Liver (tissue), 8 donors: ENCODE measurements at regions not wholly inside any gene's neighbourhood (a gene's known extent, or its start where the extent isn't known, plus 50 kb on each side); places are given as distances from the start of the nearest gene placed in this dataset.

Experiments used
- DNase-seq: peaks from one replicate; pipeline ENCODE4 v3.0.0-alpha.2; 2017; ENCODE audit warnings: low spot score
- H3K27ac ChIP-seq, 2 donors: one replicate each; pipeline ENCODE4 v1.7.0; 2013; ENCODE audit warnings: inconsistent platforms in 2 of 2, low read length in 2 of 2, control low read depth in 1 of 2, low read depth in 1 of 2, mild to moderate bottlenecking in 1 of 2
- H3K27me3 ChIP-seq, 4 donors: one replicate each; pipeline versions ENCODE4 v1.6.1 to v1.7.0; 2013; ENCODE audit warnings: low read length in 3 of 4, inconsistent platforms in 1 of 4, mild to moderate bottlenecking in 1 of 4, moderate library complexity in 1 of 4; ENCODE audit not compliant: control insufficient read depth in 4 of 4, insufficient read depth in 4 of 4
- H3K36me3 ChIP-seq, 4 donors: one replicate each; pipeline versions ENCODE4 v1.6.1 to v1.7.0; 2013; ENCODE audit warnings: low read length in 3 of 4, mild to moderate bottlenecking in 3 of 4, low read depth in 1 of 4, moderate library complexity in 1 of 4; ENCODE audit not compliant: control insufficient read depth in 4 of 4, insufficient read depth in 3 of 4
- H3K4me1 ChIP-seq, 4 donors: one replicate each; pipeline versions ENCODE4 v1.6.1 to v1.7.0; 2013; ENCODE audit warnings: low read length in 3 of 4, mild to moderate bottlenecking in 3 of 4, moderate library complexity in 1 of 4; ENCODE audit not compliant: control insufficient read depth in 4 of 4, insufficient read depth in 4 of 4
- H3K4me3 ChIP-seq, 3 donors: one replicate each; pipeline versions ENCODE4 v1.6.1 to v1.7.0; 2013; ENCODE audit warnings: low read length in 3 of 3, control low read depth in 1 of 3, low read depth in 1 of 3, mild to moderate bottlenecking in 1 of 3
- H3K9ac ChIP-seq, 2 donors: one replicate each; pipeline ENCODE4 v1.7.0; 2013; ENCODE audit warnings: low read length in 2 of 2, mild to moderate bottlenecking in 2 of 2, moderate library complexity in 2 of 2, control low read depth in 1 of 2, low read depth in 1 of 2
- H3K9me3 ChIP-seq, 4 donors: one replicate each; pipeline versions ENCODE4 v1.6.1 to v1.7.0; 2013; ENCODE audit warnings: low read length in 3 of 4; ENCODE audit not compliant: control insufficient read depth in 4 of 4
- ATF3 ChIP-seq: IDR thresholded peaks from 2 replicates; pipeline ENCODE4 v1.6.1; 2016; ENCODE audit warnings: antibody characterized with exemption
- CTCF ChIP-seq: fragments of 150-350 bp; IDR thresholded peaks from 2 replicates; pipeline ENCODE4 v1.5.1; 2017; ENCODE audit warnings: improper control_type of control experiment, low read depth, low read length; ENCODE audit not compliant: missing input control
- GABPA ChIP-seq, 2 donors: IDR thresholded peaks in 1 of 2; conservative IDR thresholded peaks in 1 of 2; 2 replicates each; pipeline ENCODE4 v1.6.1; 2016; ENCODE audit warnings: antibody characterized with exemption in 2 of 2, mild to moderate bottlenecking in 1 of 2, moderate library complexity in 1 of 2
- HNF4G ChIP-seq: IDR thresholded peaks from 2 replicates; pipeline ENCODE4 v1.6.1; 2016; ENCODE audit warnings: antibody characterized with exemption
- MAX ChIP-seq: IDR thresholded peaks from 2 replicates; pipeline ENCODE4 v1.6.1; 2016; ENCODE audit warnings: antibody characterized with exemption
- RAD21 ChIP-seq, 2 donors: IDR thresholded peaks; 2 replicates each; pipeline ENCODE4 v1.6.1; 2016; ENCODE audit warnings: antibody characterized with exemption in 2 of 2, mild to moderate bottlenecking in 2 of 2
- RXRA ChIP-seq, 2 donors: IDR thresholded peaks; 2 replicates each; pipeline ENCODE4 v1.6.1; 2017 to 2018; ENCODE audit warnings: antibody characterized with exemption in 2 of 2, mild to moderate bottlenecking in 1 of 2
- ZBTB33 ChIP-seq: IDR thresholded peaks from 2 replicates; pipeline ENCODE4 v1.6.1; 2016; ENCODE audit warnings: antibody characterized with exemption
- WGBS: extraction: QIAGEN DNeasy Blood & Tissue Kit; methylation state at CpG from one replicate; pipeline ENCODE4 v1.1.7; 2013; 5-methylcytosine and 5-hydroxymethylcytosine counted together
- TF ChIP-seq, protein P1 (sequence below): IDR thresholded peaks from 2 replicates; pipeline ENCODE4 v1.6.1; 2016; ENCODE audit warnings: antibody characterized with exemption, mild to moderate bottlenecking
- donor health status: healthy.
- donor health status: healthy.
- donor health status: healthy.
- donor health status: healthy.
- donor health status: healthy.

GRCh38 chr2:104733226-104733943 lies 120.5 kb upstream of the POU3F3 start:
- 47% methylated on average over 6 of the region's 6 CpGs for WGBS
- no peak for DNase-seq
- Histone ChIP-seq H3K4me1 (no peaks in the 10 kb centered on the region), H3K4me3 (no peak overlapping the region), H3K27ac (no peak overlapping the region), H3K9me3 (peaks cover 0 to 5% (median 3%) of the 10 kb centered on the region in 4 donors), H3K36me3 (no peaks in the 10 kb centered on the region), H3K9ac (no peak overlapping the region), H3K27me3 (peaks cover 0 to 8% (median 0%) of the 10 kb centered on the region in 4 donors)
- TF ChIP-seq RAD21 (IDR thresholded peaks at IDR 0.05) (peak; percentile 17 to 63), CTCF (peak; percentile 30), MAX (no peak), HNF4G (no peak)
- TF ChIP-seq, protein P1, sequence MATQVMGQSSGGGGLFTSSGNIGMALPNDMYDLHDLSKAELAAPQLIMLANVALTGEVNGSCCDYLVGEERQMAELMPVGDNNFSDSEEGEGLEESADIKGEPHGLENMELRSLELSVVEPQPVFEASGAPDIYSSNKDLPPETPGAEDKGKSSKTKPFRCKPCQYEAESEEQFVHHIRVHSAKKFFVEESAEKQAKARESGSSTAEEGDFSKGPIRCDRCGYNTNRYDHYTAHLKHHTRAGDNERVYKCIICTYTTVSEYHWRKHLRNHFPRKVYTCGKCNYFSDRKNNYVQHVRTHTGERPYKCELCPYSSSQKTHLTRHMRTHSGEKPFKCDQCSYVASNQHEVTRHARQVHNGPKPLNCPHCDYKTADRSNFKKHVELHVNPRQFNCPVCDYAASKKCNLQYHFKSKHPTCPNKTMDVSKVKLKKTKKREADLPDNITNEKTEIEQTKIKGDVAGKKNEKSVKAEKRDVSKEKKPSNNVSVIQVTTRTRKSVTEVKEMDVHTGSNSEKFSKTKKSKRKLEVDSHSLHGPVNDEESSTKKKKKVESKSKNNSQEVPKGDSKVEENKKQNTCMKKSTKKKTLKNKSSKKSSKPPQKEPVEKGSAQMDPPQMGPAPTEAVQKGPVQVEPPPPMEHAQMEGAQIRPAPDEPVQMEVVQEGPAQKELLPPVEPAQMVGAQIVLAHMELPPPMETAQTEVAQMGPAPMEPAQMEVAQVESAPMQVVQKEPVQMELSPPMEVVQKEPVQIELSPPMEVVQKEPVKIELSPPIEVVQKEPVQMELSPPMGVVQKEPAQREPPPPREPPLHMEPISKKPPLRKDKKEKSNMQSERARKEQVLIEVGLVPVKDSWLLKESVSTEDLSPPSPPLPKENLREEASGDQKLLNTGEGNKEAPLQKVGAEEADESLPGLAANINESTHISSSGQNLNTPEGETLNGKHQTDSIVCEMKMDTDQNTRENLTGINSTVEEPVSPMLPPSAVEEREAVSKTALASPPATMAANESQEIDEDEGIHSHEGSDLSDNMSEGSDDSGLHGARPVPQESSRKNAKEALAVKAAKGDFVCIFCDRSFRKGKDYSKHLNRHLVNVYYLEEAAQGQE: no peak

GRCh38 chr2:104734937-104735586 lies 118.9 kb upstream of the POU3F3 start:
- Histone ChIP-seq H3K4me3 (no peak overlapping the region), H3K27ac (no peak overlapping the region), H3K9me3 (peaks cover 0 to 5% (median 3%) of the 10 kb centered on the region in 4 donors), H3K36me3 (no peaks in the 10 kb centered on the region), H3K27me3 (peaks cover 0 to 3% (median 0%) of the 10 kb centered on the region in 4 donors), H3K9ac (no peak overlapping the region), H3K4me1 (no peaks in the 10 kb centered on the region)
- TF ChIP-seq RXRA (IDR thresholded peaks at IDR 0.05): no peak
- no peak for TF ChIP-seq HNF4G
- TF ChIP-seq RAD21 (IDR thresholded peaks at IDR 0.05): no peak
- no peak for TF ChIP-seq ATF3
- TF ChIP-seq GABPA (IDR thresholded peaks at IDR 0.05 in 1 of 2, conservative IDR thresholded peaks at IDR 0.05 in 1 of 2): no peak
- TF ChIP-seq, protein P1: no peak
- TF ChIP-seq CTCF: no peak
- no peak for TF ChIP-seq ZBTB33
- no peak for DNase-seq
- WGBS: 69% methylated on average over 6 of the region's 6 CpGs
